ENCODE measurements at regions not wholly inside any gene's neighbourhood (a gene's known extent, or its start where the extent isn't known, plus 50 kb on each side); places are given as distances from the start of the nearest gene placed in this dataset.

- TF ChIP-seq CTCF (IDR thresholded peaks at IDR 0.05) = no peak
- no peak for TF ChIP-seq POLR2A (IDR thresholded peaks at IDR 0.05)
These were observed 492.0 kb downstream of the PCDH11X start for GRCh38 chrX:92270936-92271855.
